ENCODE measurements at regions not wholly inside any gene's neighbourhood (a gene's known extent, or its start where the extent isn't known, plus 50 kb on each side); places are given as distances from the start of the nearest gene placed in this dataset.

DNA sequence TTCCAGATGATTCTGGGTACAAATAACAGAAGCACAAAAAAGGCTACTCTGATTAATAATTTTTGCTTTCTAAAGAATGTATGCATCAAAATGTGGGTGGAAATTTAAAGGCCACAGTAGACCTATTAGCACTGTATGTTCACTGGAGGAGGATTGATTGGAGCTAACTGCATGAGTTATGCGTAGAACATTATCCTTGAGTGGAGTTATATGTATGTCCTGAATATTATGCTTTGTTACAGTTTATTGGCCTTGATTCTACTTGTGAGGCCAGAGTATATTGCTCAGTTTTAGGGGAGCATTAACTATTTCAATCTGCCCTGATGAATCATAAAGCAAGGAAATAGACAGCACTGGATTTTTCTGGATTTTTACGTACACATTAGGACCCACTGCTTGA lies 87.9 kb downstream of the CDCA7 start:
- no peak for DNase-seq (ENCODE audit: low spot score)
- TF ChIP-seq EZH2 (IDR thresholded peaks at IDR 0.05; ENCODE audit: borderline replicate concordance, low read depth, low read length, poor library complexity, severe bottlenecking) (no peak), CTCF (conservative IDR thresholded peaks at IDR 0.05; ENCODE audit: low read depth, low read length) (no peak)
- Histone ChIP-seq H3K36me3 (ENCODE audit: insufficient read depth, low read length, poor library complexity, severe bottlenecking) (no peaks in the 10 kb centered on the region), H3K9me3 (ENCODE audit: low read depth, low read length, poor library complexity, severe bottlenecking) (no peaks in the 10 kb centered on the region), H3K27me3 (replicated peaks; ENCODE audit: insufficient read depth, low read depth, low read length, poor library complexity) (no peaks in the 10 kb centered on the region), H3K4me1 (ENCODE audit: insufficient read depth, low read length, poor library complexity, severe bottlenecking) (no peaks in the 10 kb centered on the region), H3K4me3 (ENCODE audit: low read depth, low read length, poor library complexity, severe bottlenecking) (no peak overlapping the region), H3K27ac (ENCODE audit: low read depth, low read length, poor library complexity, severe bottlenecking) (no peak overlapping the region)
- BruUV-seq (replicated peaks): no TSS peak
- CTCF ChIA-PET: no interaction called here
- POLR2A ChIA-PET (ENCODE audit: low non-redundant PET): no interaction called here
- intact Hi-C loops (cut with micrococcal nuclease; ENCODE audit: unreplicated experiment): no loop called here

- no peaks in the 10 kb centered on the region for H3K36me3 ChIP-seq (ENCODE audit: insufficient read depth, low read length, poor library complexity, severe bottlenecking)
- no peaks in the 10 kb centered on the region for H3K4me1 ChIP-seq (ENCODE audit: insufficient read depth, low read length, poor library complexity, severe bottlenecking)
- DNase-seq (ENCODE audit: low spot score): no peak
- intact Hi-C loops (cut with micrococcal nuclease; ENCODE audit: unreplicated experiment): loop anchor here (5.0 kb wide), 2 partner anchors 419 to 896 kb away; no protein-coding TSS in a partner anchor
- ChIA-PET CTCF (no interaction called here), POLR2A (ENCODE audit: low non-redundant PET) (interaction anchor here (0.5 kb wide), 1 partner anchor 27 kb away, joined by 3 read pairs; no protein-coding TSS in a partner anchor)
- TF ChIP-seq CTCF (conservative IDR thresholded peaks at IDR 0.05; ENCODE audit: low read depth, low read length): no peak
- no peak for TF ChIP-seq EZH2 (IDR thresholded peaks at IDR 0.05; ENCODE audit: borderline replicate concordance, low read depth, low read length, poor library complexity, severe bottlenecking)
- H3K9me3 ChIP-seq (ENCODE audit: low read depth, low read length, poor library complexity, severe bottlenecking): no peaks in the 10 kb centered on the region
- H3K4me3 ChIP-seq (ENCODE audit: low read depth, low read length, poor library complexity, severe bottlenecking): no peak overlapping the region
- no TSS peak for BruUV-seq (replicated peaks)
- peaks cover 8% of the 10 kb centered on the region for H3K27me3 ChIP-seq (replicated peaks; ENCODE audit: insufficient read depth, low read depth, low read length, poor library complexity)
- no peak overlapping the region for H3K27ac ChIP-seq (ENCODE audit: low read depth, low read length, poor library complexity, severe bottlenecking)
These were observed 92.0 kb downstream of the CDCA7 start for GRCh38 chr2:173446722-173447121.

DNA sequence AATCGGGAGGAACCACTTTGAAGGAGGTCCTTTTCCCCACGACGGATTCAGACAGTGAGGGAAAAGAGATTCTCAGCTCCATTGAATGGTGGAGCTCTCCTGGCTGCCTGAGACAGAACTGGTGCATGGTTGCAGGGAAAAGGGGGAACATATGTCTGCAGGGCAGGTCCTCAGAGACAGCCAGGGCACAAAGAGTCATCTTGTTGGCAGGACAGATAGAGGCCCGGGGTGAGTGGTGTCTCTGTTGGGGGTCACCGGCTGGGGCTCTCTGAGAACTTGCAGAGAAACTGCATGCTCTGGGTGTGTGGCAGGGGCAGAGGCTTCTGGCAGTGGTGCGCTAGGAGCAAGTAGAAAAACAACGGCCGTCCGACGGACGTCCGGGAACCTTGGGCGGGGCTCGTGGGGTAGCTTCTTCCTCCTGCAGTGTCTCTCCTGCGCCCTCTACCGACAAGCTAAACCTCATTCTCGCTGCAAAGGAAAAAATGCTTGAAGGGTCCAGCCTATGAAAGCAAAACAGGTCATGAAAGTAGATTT lies 94.3 kb downstream of the CDCA7 start:
- H3K4me3 ChIP-seq (ENCODE audit: low read depth, low read length, poor library complexity, severe bottlenecking): peak overlapping the region; percentile 41
- H3K36me3 ChIP-seq (ENCODE audit: insufficient read depth, low read length, poor library complexity, severe bottlenecking): no peaks in the 10 kb centered on the region
- H3K27ac ChIP-seq (ENCODE audit: low read depth, low read length, poor library complexity, severe bottlenecking): no peak overlapping the region
- no peaks in the 10 kb centered on the region for H3K4me1 ChIP-seq (ENCODE audit: insufficient read depth, low read length, poor library complexity, severe bottlenecking)
- H3K27me3 ChIP-seq (replicated peaks; ENCODE audit: insufficient read depth, low read depth, low read length, poor library complexity): peaks cover 14% of the 10 kb centered on the region
- intact Hi-C loops (cut with micrococcal nuclease; ENCODE audit: unreplicated experiment): loop anchor here (2.0 to 5.0 kb wide), 3 partner anchors 46 to 893 kb away; no protein-coding TSS in a partner anchor
- CTCF ChIA-PET: interaction anchor here (0.6 to 1.7 kb wide), 9 partner anchors 8 to 815 kb away, joined by 3 to 13 read pairs (median 3); no protein-coding TSS in a partner anchor
- no peaks in the 10 kb centered on the region for H3K9me3 ChIP-seq (ENCODE audit: low read depth, low read length, poor library complexity, severe bottlenecking)
- TF ChIP-seq CTCF (conservative IDR thresholded peaks at IDR 0.05; ENCODE audit: low read depth, low read length) (peak; percentile 89), EZH2 (IDR thresholded peaks at IDR 0.05; ENCODE audit: borderline replicate concordance, low read depth, low read length, poor library complexity, severe bottlenecking) (no peak)
- POLR2A ChIA-PET (ENCODE audit: low non-redundant PET): no interaction called here
- BruUV-seq (replicated peaks): no TSS peak
- peak; percentile 92 for DNase-seq (ENCODE audit: low spot score)

Measured in A673 (cell line).